Left kidney (tissue), 1 donor: ENCODE measurements at regions not wholly inside any gene's neighbourhood (a gene's known extent, or its start where the extent isn't known, plus 50 kb on each side); places are given as distances from the start of the nearest gene placed in this dataset.
A peak's percentile ranks its signal among the peaks of the same experiment; 100 is the strongest.

Source experiments
- DNase-seq: peaks from one replicate; pipeline ENCODE4 v3.0.0-alpha.2; 2013

DNA sequence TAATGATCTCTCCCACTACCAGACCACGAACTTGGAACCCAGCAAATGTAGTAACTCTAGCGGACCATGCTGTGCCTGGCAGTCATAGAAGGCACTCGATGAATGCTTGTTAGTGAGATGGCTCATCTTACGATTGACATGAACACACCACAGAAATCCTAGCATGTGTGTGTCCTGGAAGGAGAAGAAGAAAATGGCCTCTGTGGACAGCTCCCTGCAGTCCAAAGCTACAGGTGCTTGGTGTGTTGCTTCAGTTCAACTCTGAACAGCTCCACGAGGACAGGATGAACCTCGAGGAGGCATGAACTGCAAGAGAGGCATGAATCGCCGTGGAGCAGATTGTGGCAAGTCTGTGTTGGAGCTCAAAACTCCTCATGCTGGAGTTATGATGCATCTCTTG, 93.5 kb downstream of the KLF6 start:
- no peak for DNase-seq

- DNase-seq, result no peak
Observed at GRCh38 chr10:3689871-3690510, 95.0 kb downstream of the KLF6 start.

- no peak for DNase-seq
Observed at GRCh38 chr10:3687510-3688081, 97.4 kb downstream of the KLF6 start.

DNA sequence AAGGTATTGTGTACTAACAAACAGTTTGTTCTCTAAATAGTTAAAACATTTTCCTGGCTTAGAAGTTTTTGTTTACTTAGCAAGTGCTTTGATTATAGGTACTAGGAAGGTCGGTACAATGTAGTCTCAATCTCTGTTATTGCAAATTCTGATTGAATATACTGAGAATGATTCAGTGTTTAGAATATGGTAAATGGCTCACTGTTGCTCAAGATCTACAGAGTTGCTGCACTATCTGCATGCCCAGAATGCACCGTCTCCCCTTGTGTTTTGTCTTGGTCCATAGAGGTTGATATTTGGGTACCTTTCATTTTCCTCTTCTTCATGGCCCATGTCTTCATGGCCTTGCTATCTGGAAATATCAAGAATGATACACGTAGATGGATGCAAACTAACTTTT, 99.6 kb downstream of the KLF6 start:
- no peak for DNase-seq

GRCh38 chr10:3684891-3685290, 100.1 kb downstream of the KLF6 start:
- DNase-seq, result no peak

DNA sequence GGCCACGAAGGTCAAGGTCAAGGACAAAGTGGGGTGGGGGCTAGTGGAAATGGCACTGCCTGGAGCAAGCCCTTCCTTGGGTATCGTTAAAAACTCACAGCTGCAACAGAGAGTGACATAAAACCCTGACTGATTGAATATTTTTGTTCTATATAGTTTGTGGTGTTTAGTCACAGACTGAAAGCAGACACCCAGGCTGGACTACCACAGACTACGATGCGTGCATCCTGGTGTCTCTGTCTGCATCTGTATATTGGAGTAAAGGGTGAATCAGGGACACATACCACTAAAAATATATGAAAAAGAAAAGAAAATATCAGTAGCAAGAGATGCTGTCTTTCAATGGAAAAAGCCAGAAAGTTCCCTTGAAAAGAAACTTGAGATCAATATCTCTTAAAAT, 101.4 kb downstream of the KLF6 start:
- no peak for DNase-seq

- no peak for DNase-seq
Observed at GRCh38 chr10:3682745-3683144, 102.3 kb downstream of the KLF6 start.

GRCh38 chr10:3681642-3682554, 103.1 kb downstream of the KLF6 start:
- DNase-seq, result no peak

DNA sequence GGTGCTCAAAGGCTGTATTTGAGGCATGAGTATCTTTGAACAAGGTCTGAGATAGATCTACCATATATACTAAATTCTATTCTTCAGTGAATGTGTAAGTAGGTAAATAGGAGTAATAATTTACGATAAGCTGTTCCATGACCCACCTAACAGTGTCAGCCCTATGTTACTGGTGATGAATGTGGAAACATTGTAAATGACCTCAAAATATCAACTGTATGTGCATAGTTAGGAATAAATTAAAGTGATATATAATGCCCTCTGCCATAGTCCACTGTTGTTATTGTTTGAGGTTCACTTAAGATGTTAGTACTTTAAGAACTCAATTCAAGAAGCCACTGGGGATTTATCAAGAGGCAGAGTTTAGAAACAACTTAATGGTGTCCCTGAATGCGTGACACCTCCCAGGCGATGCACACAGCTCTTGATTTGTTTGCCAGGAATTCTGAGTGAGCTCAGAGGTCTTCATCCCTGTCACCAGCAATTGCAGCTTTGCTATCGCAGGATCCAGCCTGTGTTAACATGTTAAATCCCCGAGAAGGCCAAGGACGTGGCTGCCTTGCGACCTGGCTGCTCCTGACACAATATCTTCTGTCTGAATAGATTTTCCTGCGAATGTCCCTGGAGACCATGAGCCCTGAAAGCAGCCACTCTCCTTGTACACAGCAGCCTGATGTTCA, 104.9 kb downstream of the KLF6 start:
- DNase-seq, result no peak

DNA sequence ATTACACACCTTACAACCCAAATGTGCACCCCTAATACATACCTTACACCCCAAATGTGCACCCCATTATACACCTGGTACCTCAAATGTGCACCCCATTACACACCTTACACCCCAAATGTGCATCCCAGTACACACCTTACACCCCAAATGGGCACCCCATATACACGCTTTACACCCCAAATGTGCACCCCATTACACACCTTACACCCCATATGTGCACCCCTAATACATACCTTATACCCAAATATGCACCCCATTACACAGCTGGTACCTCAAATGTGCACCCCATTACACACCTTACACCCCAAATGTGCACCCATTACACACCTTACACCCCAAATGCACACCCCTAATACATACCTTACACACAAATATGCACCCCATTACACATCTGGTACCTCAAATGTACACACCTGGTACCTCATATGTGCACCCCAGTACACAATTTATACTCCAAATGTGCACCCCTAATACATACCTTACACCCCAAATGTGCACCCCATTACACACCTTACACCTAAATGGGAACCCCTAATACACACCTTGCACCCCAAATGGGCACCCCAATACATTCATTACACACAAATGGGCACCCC, 106.3 kb downstream of the KLF6 start:
- DNase-seq, result no peak

- no peak for DNase-seq
Observed at GRCh38 chr10:3676564-3676963, 108.4 kb downstream of the KLF6 start.

DNA sequence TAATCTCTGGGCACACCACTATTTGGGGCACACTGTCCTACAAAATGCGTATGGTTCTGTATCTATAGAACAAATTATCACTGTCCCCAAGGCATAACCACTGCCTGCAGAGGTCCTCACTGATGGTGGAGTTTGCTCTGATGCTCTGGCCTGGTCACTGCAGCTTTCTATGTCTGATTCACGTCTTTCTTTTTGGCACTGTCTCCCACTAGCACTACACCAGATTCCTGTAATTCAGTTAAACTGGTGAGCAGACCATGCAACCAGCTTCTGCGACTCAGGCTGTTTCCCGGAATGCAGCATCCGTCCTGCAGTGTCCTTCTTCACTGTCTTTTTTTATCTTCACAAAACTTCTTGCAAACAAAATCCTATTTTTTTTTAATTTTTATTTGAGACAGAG, 112.8 kb downstream of the KLF6 start:
- DNase-seq, result no peak

DNA sequence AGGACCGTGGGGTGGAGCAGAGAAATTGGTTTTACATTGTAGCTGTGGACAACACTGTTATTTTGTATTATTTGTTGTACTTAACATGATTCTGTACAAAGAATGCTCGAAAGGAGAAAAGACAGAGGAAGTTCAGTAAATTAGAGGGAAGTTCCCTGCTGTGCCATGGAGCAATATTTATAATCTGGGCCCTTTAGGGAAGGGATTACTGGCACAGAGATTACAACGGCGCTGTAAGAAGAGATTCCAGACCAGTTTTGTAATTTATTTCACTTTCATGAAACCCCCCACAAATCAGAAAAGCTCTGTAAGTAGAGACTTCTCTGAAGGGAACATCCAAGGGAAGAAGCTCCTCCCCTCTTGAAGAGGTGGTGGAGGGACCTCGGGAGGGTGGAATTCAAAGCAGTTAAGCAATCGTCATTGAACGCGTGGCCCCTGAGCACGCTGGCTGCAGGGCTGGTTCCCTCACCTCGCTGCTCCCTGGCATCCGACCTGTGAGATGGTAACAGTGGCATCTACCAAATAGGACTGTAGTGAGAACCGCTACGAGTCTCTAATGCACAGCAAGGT, 113.5 kb downstream of the KLF6 start:
- DNase-seq, result no peak

GRCh38 chr10:3668966-3669330, 116.1 kb downstream of the KLF6 start:
- no peak for DNase-seq

- DNase-seq, result peak; percentile 30
Observed at GRCh38 chr10:3668276-3668965, 116.6 kb downstream of the KLF6 start.

DNA sequence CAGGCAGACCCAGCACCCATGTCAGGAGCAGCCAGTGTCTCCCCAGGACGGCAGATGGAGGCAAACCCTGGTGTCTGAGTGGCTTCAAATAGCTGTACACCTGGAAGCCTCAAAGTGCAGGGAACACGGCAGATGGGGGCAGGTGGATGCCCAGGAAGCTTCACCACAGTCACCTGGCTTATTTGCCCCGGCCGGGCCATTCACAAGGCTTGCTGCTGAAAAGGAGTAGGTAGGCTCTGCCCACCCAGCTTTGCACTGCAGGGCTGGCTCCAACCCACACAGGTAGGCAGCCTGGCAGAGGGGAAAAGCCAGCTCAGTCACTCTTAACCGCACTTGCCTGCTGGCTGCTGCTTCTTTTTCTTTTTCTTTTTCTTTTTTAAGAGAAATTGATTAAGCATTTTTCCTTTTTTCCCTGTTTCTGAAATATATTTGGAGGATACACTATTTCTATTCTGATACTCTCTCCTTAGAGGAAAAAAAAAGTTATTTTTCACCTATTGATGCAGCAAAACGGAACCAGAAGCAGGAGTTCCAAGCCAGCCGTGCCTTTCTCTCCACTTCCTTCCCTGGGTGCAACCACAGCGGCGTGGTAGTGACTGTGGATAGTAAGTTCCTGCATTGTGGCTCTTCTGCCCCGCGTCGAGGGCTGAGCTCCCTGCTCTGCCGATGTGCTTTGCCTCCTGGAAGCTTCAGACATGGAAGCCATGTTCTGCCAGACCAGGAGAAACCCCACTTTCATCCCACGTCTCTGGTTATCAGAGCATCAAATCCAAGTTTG, 118.3 kb downstream of the KLF6 start:
- no peak for DNase-seq

- DNase-seq, result no peak
Observed at GRCh38 chr10:3665316-3665908, 119.6 kb downstream of the KLF6 start.

DNA sequence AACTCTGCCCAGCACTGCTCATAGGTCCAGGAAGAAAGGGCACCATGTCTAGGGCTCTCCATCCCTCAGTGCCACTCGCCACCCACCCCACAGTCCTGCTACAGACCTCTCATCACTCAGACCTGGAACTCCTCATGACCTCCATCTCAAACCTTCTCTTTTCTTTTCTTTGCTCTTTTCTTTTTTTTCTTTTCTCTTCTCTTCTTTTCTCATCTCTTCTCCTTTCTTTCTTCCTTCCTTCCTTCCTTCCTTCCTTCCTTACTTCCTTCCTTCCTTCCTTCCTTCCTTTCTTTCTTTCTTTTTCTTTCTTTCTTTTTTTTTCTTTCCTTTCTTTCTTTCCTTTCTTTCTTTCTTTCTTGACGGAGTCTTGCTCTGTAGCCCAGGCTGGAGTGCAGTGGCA, 122.2 kb downstream of the KLF6 start:
- DNase-seq, result no peak

DNA sequence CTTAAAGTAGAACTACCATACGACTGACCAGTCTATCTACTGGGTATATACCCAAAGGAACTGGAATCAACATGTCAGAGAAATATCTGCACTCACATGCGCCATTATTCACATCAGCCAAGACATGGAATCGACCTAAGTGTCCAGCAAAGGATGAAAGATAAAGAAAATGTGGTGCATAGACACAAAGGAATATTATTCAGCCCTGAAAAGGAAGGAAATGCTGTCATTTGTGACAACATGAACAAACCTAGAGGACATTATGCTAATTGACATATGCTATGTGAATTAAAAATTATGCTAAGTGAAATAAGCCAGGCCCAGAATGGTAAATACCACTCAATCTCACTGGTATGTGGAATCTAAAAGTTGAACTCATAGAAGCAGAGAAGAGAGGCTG, 123.7 kb downstream of the KLF6 start:
- no peak for DNase-seq

- DNase-seq, result no peak
Observed at GRCh38 chr10:3660753-3661152, 124.3 kb downstream of the KLF6 start.
